Peyer's patch (tissue), 4 donors: ENCODE measurements at regions not wholly inside any gene's neighbourhood (a gene's known extent, or its start where the extent isn't known, plus 50 kb on each side); places are given as distances from the start of the nearest gene placed in this dataset.

Experiments used
- POLR2A ChIP-seq, 2 donors: fragments of 450-650 bp; IDR thresholded peaks; one replicate each; pipeline ENCODE4 v1.5.1; 2017; ENCODE audit warnings: antibody characterized with exemption in 2 of 2, mild to moderate bottlenecking in 2 of 2, moderate library complexity in 2 of 2
- TF ChIP-seq, protein P1 (sequence below), 6 experiments: fragments of 450-650 bp in 4 of 6; fragments of 200-600 bp in 2 of 6; sonication (generic) in 1 of 6; IDR thresholded peaks; one replicate each; pipeline ENCODE4 v1.5.1; 2017 to 2019; ENCODE audit warnings: antibody characterized with exemption in 6 of 6, mild to moderate bottlenecking in 3 of 6, moderate library complexity in 1 of 6

DNA sequence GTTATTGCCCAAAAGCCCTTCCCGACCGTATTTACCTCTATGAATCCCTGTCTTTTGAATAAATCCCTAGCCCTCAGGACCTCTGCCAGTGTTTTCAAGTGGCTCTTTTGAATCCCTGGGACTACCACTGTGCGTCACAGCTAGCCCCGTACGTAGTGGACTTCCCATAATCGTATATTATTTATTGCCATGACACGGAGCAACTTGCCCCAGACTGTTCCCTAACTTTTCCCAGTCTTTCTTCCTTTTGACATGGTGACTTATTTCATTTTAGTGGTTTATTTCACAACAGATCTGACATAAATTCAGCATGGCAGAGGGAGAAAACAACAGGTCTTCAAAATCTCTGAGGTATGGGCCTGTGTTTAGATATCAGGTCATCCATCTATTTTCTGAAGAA, 318.6 kb upstream of the KLF6 start:
- TF ChIP-seq, protein P1, sequence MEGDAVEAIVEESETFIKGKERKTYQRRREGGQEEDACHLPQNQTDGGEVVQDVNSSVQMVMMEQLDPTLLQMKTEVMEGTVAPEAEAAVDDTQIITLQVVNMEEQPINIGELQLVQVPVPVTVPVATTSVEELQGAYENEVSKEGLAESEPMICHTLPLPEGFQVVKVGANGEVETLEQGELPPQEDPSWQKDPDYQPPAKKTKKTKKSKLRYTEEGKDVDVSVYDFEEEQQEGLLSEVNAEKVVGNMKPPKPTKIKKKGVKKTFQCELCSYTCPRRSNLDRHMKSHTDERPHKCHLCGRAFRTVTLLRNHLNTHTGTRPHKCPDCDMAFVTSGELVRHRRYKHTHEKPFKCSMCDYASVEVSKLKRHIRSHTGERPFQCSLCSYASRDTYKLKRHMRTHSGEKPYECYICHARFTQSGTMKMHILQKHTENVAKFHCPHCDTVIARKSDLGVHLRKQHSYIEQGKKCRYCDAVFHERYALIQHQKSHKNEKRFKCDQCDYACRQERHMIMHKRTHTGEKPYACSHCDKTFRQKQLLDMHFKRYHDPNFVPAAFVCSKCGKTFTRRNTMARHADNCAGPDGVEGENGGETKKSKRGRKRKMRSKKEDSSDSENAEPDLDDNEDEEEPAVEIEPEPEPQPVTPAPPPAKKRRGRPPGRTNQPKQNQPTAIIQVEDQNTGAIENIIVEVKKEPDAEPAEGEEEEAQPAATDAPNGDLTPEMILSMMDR (IDR thresholded peaks at IDR 0.05), result no peak
- TF ChIP-seq POLR2A (IDR thresholded peaks at IDR 0.05), result no peak
